HG02840 (cell line): ENCODE measurements at regions not wholly inside any gene's neighbourhood (a gene's known extent, or its start where the extent isn't known, plus 50 kb on each side); places are given as distances from the start of the nearest gene placed in this dataset.
A peak's percentile ranks its signal among the peaks of the same experiment; 100 is the strongest.
"Not testable (repeated sequence)": the region's sequence is repeated elsewhere in the genome, so short reads cannot be mapped to it uniquely, and the experiment has no call there.

Source experiments
- ATAC-seq: cut with Tn5 transposase; IDR thresholded peaks from one replicate; pipeline ENCODE4 v1.9.1; 2021; ENCODE audit warnings: mild to moderate bottlenecking, moderate library complexity, moderate number of reproducible peaks; ENCODE audit not compliant: unreplicated experiment, low FRiP score

DNA sequence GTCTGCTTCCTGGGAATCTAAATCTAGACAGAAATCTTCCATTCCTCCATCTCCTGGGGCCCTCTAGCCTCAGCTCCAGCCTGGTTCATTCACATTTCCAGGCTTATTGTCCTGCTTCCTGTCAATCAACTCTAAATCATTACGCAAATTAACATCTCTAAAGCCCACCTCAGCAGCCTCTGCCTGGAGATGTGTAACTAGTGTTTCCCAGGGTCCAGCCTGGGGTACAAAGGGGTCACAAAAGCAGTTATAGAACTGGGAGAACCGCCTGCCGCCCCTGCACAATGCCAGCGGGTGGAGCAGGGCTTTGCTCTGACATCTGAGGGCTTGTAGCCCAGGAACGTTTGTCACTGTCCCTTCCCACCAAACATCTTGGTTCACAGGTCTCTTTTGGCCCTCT lies 373.5 kb downstream of the RRAGC start:
- no peak for ATAC-seq

DNA sequence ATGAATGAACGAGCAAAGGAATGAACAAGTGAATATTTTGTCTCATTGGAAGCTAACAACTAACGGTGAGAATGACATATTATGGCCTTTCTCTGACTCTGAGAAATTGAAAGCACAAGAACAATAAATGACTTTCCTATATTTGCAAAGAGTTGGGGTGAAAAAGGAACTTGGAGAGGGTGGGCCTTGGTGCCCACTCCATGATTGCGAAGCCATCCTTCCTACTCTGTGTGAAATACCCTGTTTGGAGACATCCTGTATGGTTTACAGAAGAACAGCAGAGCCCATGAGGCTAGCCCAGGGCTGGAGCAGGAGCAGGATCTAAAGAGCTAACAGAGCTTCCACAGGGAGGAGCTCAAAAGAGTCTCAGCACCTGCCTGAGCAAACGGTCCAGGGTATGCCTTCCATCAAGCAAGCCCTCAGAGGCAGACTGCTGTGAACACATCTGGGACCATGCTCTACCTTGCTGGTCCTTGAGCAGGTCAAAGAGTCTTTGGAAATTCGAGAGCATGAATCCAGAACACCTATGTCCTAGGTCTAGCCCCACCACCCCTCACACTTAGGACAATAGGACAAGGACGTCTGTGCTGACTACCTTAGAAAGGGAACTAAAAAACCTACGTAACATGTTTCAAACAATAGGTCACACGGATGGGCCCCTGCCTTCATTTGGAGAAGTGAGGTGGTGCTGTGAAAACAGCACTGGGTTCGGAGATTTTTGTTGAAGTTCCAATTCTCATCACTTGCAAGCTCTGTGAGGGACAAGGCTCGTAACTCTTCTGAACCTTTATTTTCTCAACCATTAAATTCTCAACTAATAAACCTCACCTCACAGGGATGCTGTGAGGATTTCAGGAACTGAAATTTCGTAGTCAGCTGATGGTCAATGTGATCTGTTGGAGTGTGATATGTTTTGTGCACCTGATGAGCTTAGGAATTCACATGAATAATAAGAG lies 377.4 kb downstream of the RRAGC start:
- ATAC-seq, result no peak

DNA sequence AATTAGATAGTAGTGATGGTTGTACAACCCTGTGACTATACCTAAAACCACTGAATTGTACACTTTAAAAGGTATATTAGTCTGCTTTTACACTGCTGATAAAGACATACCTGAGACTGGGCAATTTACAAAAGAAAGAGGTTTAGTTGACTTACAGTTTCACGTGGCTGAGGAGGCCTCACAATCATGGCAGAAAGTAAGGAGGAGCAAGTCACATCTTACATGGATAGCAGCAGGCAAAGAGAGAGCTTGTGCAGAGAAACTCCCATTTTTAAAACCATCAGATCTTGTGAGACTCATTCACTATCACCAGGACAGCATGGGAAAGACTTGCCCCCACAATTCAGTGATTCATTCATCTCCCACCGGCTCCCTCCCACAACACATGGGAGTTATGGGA lies 379.9 kb downstream of the RRAGC start:
- not testable (repeated sequence) for ATAC-seq

GRCh38 chr1:38477811-38478210 lies 381.8 kb downstream of the RRAGC start:
- no peak for ATAC-seq

GRCh38 chr1:38476850-38477178 lies 382.8 kb downstream of the RRAGC start:
- no peak for ATAC-seq

- ATAC-seq, result no peak
Measured at GRCh38 chr1:38476111-38476849, 383.3 kb downstream of the RRAGC start.

DNA sequence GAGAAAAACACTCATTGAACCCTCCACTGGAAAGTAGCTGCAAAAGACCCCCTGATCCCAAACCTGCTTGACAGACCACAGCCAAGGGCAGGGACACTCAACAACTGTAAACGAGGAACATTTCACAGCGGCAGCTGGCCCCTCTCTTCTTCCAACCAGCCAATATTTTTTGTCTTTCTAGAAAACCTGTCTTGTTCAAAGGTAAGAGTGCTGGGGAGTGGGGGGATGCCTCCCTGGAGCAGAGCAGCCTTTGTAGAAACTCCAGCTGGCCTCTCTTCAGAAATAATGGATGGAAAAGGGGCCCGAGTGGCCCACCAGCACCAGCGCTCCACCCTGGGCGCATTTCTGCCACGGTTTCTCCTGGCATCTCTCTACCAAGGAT lies 384.0 kb downstream of the RRAGC start:
- ATAC-seq, result peak; percentile 9

- ATAC-seq, result peak; percentile 84
Measured at GRCh38 chr1:38474738-38475623, 384.6 kb downstream of the RRAGC start.

- no peak for ATAC-seq
Measured at GRCh38 chr1:38466487-38466886, 393.1 kb downstream of the RRAGC start.

GRCh38 chr1:38465460-38465859 lies 394.1 kb downstream of the RRAGC start:
- no peak for ATAC-seq

GRCh38 chr1:38464071-38464661 lies 395.4 kb downstream of the RRAGC start:
- no peak for ATAC-seq

DNA sequence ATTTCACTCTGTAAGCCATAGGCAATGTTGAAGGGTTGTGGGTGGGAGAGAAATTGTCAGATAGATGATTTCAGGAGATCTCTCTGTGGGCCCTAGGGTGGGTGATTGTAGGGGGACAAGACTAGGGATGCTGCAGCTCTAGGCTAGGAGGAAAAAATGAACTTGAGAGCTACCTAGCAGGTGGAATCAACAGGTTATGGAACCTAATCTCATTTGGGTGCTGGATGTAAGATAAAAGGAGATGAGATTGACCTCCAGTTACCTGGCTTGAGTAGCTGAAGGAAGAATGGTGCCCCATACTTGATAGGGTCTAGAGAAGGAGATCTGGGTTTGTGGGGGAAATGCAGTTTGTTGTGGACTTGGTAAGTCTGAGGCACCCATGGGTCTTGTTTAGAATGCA lies 396.5 kb downstream of the RRAGC start:
- ATAC-seq, result no peak

GRCh38 chr1:38456531-38456876 lies 403.1 kb downstream of the RRAGC start:
- ATAC-seq, result no peak

- no peak for ATAC-seq
Measured at GRCh38 chr1:38455829-38456530, 403.6 kb downstream of the RRAGC start.

- ATAC-seq, result no peak
Measured at GRCh38 chr1:38454749-38455441, 404.7 kb downstream of the RRAGC start.

- no peak for ATAC-seq
Measured at GRCh38 chr1:38454236-38454635, 405.3 kb downstream of the RRAGC start.

DNA sequence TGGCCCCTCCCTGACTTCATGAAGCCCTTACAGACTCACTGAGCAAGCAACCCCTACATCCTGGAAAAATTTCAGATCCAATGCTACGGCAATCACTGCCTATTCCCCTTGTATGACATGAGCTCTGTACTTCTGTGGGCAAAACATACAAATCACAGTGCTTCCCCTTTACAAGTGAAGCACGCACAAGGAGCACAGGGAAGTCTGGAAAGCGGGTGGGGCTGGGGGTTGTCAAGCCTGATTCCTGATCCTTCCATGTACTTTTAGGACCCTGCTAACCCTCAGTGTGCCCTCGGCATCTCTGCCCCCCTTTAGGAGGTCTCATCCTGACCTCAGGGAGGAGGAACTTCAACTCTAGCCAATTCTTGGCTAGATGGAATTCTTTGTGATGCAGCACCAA lies 405.7 kb upstream of the POU3F1 start:
- ATAC-seq, result no peak

DNA sequence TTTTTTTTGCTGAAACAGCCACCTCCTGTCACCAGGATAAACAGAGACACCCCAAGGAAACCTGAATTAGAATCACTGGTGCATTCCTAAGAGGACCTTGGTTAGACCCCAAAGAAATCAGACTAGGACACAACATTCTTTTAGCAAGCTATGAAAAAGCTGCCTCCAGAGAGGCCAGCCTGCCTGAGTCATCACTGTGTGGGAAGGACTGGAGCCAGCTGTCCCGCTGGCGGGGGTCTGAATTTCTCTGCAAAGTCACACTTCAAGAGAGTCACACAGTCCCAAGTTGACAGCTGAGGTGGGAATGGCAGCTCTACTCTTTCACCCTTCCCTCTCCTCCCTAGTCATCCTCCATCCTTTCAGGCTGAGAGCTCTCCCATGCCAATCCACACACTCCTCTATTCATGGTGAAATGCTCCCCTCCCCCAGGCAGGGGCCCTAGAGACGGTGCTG lies 405.0 kb upstream of the POU3F1 start:
- ATAC-seq, result no peak

- no peak for ATAC-seq
Measured at GRCh38 chr1:38448893-38449292, 402.3 kb upstream of the POU3F1 start.
